GM19328 (cell line): ENCODE measurements at regions not wholly inside any gene's neighbourhood (a gene's known extent, or its start where the extent isn't known, plus 50 kb on each side); places are given as distances from the start of the nearest gene placed in this dataset.
A peak's percentile ranks its signal among the peaks of the same experiment; 100 is the strongest.
"Not testable (repeated sequence)": the region's sequence is repeated elsewhere in the genome, so short reads cannot be mapped to it uniquely, and the experiment has no call there.

ENCODE experiments used
- ATAC-seq: cut with Tn5 transposase; IDR thresholded peaks from one replicate; pipeline ENCODE4 v1.9.1; 2021; ENCODE audit warnings: mild to moderate bottlenecking, moderate library complexity; ENCODE audit not compliant: unreplicated experiment

DNA sequence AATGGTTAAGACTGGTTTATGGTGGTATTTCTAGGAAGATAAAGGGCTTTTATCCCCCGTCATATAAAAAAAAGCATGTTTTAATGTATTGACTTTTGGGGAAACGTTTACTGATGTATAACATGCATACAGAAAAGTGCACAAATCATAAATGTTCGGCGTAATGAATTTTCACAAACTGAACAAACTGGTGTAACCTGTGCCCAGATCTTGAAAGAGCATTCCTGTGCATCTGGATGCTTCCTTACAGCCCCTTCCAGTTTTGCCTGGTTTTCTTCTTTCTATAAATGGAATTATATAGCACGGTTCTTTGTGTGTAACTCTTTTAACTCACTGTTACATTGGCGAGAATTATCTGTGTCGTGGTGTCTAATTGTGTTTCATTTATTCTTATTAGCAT lies 693.8 kb upstream of the TBX3 start:
- ATAC-seq = no peak

GRCh38 chr12:115377230-115377629 lies 693.3 kb upstream of the TBX3 start:
- ATAC-seq = no peak

DNA sequence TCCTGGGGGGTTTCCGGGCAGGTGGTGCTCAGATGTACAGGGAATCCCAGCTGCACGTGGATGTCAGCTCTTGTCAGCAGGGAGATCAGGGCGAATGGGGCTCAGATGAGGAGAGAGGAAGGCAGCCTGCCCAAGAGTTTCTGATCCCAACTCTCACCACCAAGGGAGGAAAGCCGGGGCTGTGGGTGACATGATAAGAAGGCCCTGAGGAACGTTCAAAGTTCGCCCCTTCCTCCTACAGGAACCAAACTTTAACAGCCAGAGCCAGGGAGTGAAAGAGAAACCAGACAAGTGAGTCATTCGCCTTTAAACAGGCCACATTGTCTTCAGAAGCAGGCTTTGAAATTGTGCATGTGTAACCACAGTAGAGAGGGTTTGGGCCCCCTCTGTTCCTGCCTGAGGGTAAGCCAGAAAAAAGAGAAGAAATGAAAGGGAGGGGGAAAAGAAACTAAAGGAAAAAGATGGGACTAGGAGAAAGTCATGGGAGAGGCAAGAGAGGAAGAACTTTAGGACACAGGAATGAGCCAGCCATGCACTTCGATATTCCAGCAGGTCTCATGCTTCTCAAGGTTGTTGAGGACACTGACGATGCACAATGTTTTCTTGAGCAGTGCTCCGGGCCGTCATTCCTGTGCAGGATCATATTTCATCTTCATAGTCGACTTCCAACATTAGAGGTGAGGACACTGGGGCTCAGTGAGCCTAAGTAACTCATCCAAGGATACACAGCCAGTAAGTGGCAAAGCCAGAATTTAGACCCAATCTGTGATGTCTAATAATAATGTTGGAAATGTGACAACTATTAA lies 691.4 kb upstream of the TBX3 start:
- peak; percentile 92 for ATAC-seq

DNA sequence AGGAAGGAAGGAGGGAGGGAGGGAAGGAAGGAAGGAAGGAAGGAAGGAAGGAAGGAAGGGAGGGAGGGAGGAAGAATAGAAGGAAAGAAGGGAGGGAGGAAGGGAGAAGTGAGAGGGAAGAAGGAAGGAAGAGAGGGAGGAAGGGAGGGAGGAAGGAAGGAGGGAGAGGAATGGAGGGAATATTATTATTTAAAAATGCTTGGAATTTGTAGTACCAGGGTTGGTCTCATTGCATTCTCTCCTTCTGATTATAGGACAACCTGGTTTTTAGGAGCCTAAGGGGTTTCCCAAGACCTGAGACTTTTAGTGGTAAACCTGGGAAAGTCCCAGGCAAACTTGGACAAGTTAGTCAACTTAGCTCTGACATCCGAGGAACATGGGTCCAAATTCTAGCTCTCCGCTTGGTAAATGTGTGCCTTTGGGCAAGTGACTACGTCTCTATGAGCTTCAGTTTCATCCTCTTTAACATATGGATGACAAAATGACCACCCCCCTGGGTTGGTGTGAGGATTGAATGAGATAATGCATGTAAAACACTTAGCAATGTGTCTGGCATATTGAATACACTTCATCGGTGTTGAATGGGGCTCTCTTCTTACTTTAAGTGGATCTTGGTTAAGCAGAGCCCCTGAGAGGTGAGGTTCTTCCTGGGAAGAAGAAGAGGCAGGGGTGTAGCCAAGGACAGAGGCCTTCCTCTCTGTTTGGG lies 690.7 kb upstream of the TBX3 start:
- no peak for ATAC-seq

- ATAC-seq = no peak
Observed at GRCh38 chr12:115371711-115372110, 687.7 kb upstream of the TBX3 start.

GRCh38 chr12:115370650-115371049 lies 686.7 kb upstream of the TBX3 start:
- no peak for ATAC-seq

DNA sequence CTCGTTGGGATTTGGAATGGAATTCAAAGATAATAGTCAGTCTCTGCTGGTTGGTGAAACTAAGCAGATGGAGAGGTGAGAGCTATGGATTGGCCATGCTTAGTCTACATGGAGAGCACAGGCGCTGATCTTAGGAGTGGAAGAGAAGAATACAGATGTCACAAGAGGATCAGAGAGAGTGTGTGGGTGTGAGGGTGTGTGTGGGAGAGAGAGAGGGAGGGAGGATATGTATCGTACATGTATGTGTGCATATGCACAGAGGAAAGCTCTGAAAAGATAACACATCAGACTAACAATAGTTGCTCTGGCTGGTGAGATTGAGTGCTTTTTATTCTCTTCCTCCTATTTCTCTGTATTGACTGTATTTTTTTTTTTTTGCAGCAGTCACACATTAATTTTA lies 686.2 kb upstream of the TBX3 start:
- no peak for ATAC-seq

DNA sequence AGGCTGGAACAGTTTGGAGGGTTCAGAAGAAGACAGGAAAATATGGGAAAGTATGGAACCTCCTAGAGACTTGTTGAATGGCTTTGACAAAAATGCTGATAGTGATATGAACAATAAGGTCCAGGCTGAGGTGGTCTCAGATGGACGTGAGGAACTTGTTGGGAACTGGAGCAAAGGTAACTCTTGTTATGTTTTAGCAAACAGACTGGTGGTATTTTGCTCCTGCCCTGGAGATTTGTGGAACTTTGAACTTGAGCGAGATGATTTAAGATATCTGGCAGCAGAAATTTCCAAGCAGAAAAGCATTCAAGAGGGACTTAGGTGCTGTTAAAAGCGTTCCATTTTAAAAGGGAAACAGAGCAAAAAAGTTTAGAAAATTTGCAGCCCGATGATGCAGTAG lies 682.3 kb upstream of the TBX3 start:
- not testable (repeated sequence) for ATAC-seq

DNA sequence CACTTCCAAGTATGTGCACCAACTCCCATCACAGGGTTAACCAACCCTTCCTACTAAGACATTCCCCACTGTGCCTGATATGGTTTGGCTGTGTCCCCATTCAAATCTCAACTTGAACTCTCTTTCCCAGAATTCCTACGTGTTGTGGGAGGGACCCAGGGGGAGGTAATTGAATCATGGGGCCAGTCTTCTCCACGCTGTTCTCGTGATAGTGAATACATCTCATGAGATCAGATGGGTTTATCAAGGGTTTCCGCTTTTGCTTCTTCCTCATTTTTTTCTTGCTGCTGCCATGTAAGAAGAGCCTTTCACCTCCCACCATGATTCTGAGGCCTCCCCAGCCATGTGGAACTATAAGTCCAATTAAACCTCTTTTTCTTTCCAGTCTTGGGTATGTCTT lies 681.8 kb upstream of the TBX3 start:
- not testable (repeated sequence) for ATAC-seq

- ATAC-seq = no peak
Observed at GRCh38 chr12:115364921-115365320, 680.9 kb upstream of the TBX3 start.

- no peak for ATAC-seq
Observed at GRCh38 chr12:115362339-115362976, 678.5 kb upstream of the TBX3 start.

DNA sequence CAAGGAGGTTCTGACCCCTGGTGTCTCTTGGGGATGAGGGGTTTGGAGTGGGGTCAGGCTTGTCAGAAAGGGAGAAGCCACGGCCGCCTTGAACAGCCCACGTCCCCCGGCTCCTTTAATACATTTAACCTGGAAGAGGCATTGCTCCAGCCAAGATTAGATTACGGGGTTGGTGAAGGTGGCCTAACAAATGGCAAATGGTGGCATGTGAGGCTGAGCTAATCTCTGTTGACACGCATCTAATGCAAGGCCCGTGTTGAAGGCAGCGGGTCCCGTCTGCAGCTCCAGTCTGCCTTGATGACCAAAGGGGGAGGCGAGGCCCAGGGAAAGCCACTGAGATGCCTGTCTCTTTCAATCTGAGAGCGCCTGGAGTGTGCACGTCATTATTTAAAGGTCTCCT lies 673.7 kb upstream of the TBX3 start:
- ATAC-seq = no peak

- ATAC-seq = no peak
Observed at GRCh38 chr12:115355301-115355700, 671.3 kb upstream of the TBX3 start.

GRCh38 chr12:115354007-115354890 lies 670.3 kb upstream of the TBX3 start:
- ATAC-seq = no peak

DNA sequence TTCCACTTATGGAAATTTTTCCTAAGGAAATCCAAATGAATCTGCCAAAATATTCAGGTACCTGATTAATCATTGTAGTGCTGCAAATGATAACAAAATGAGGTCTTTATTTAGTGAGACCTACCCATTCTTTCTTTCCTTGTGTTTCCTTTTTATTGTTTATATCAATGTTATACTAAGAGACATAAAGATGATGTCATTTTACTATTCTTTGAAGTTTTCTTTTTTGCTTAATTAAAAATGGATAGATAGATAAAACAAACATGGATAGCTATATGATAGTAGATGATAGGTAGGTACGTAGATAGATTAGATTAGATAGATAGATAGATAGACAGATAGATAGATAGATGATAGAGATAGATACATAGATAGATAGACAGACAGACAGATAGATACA lies 669.5 kb upstream of the TBX3 start:
- no peak for ATAC-seq

- no peak for ATAC-seq
Observed at GRCh38 chr12:115351514-115352077, 667.6 kb upstream of the TBX3 start.

DNA sequence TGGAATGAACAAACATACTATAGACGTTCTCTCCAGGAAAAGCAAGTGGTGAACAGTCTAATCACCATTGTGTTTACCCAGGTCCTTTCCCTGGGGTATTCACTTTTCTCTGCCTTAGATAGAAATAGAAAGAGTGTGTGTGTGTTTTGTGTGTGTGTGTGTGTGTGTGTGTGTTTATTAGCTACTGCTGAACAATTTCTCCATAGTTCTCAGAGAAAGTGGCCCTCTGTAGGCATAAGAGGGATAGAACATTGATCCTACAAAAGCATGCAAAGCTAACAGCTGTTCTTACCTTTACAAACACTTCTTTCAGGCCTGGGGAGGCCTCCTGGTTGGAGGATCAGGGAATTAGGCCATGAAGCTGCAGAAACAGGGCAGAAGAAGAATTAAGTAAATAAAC lies 665.7 kb upstream of the TBX3 start:
- ATAC-seq = no peak

DNA sequence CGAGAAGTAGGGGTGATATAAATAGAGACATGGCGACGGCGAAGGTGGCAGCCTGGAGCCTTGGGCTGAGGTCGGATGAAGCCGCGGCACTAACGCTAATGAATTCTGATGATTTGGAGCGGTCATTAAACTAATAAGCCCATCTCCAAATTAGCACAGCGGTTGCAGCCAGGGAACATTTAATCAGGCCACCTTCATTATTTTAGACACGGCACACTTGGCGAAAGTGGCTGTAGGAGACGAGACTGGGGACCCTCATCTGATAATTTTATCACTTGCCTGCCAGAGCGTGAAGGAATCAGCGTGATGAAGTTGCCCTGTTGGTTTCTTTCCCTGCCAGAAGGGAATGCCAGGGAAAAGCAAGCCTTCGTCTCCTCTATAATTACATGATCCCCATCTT lies 664.3 kb upstream of the TBX3 start:
- ATAC-seq = no peak

- ATAC-seq = no peak
Observed at GRCh38 chr12:115343601-115344000, 659.6 kb upstream of the TBX3 start.

GRCh38 chr12:115343008-115343407 lies 659.0 kb upstream of the TBX3 start:
- ATAC-seq = no peak

DNA sequence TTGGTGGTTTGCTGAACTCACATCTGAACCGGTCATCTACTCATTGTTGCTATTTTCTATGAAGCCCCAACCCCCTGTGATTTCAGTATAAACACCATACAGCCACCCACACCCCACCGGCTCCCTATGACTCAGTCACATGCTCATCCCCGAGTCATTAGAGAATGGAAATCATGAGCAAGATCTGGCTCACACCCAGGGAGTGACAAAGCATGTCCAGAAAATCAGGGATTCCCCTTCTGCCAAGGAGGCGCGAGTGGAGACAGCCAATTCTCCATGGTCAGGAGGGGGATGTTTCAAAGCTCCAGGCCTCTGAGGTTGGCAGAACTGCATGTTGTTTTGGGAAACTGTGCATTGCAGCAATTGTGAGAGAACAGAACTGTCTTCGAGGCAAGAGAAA lies 657.5 kb upstream of the TBX3 start:
- ATAC-seq = no peak
